Upper lobe of right lung (tissue), 1 donor: ENCODE measurements at regions not wholly inside any gene's neighbourhood (a gene's known extent, or its start where the extent isn't known, plus 50 kb on each side); places are given as distances from the start of the nearest gene placed in this dataset.
A peak's percentile ranks its signal among the peaks of the same experiment; 100 is the strongest.

Experiments
- ATAC-seq: fragments of 200-7000 bp; cut with Tn5 transposase; one replicate; pipeline ENCODE4 v1.9.1; 2020; ENCODE audit warnings: mild to moderate bottlenecking, moderate library complexity
- DNase-seq: peaks from one replicate; pipeline ENCODE4 v3.0.0-alpha.2; 2020
- H3K27ac ChIP-seq: fragments of 200-600 bp; one replicate; pipeline ENCODE4 v1.8.0; 2022
- H3K27me3 ChIP-seq: fragments of 200-600 bp; one replicate; pipeline ENCODE4 v1.8.0; 2022; ENCODE audit warnings: mild to moderate bottlenecking
- H3K36me3 ChIP-seq: fragments of 200-600 bp; one replicate; pipeline ENCODE4 v1.8.0; 2022
- H3K4me1 ChIP-seq: fragments of 200-600 bp; one replicate; pipeline ENCODE4 v1.8.0; 2022
- H3K4me3 ChIP-seq: fragments of 200-600 bp; one replicate; pipeline ENCODE4 v1.8.0; 2022; ENCODE audit warnings: mild to moderate bottlenecking
- H3K9me3 ChIP-seq: fragments of 200-600 bp; one replicate; pipeline ENCODE4 v1.8.0; 2022
- intact Hi-C: fragments of 100-400 bp; cut with DNase I; formaldehyde crosslinking; loops from one replicate; pipeline ENCODE4 v1.11.0; 2022
- TF ChIP-seq, protein P1 (sequence below): fragments of 200-600 bp; IDR thresholded peaks from one replicate; pipeline ENCODE4 v1.8.0; 2022; ENCODE audit warnings: antibody characterized with exemption
- donor health status: DM: no; HTN: yes; CAD: no; lungs with severe emphysema.

DNA sequence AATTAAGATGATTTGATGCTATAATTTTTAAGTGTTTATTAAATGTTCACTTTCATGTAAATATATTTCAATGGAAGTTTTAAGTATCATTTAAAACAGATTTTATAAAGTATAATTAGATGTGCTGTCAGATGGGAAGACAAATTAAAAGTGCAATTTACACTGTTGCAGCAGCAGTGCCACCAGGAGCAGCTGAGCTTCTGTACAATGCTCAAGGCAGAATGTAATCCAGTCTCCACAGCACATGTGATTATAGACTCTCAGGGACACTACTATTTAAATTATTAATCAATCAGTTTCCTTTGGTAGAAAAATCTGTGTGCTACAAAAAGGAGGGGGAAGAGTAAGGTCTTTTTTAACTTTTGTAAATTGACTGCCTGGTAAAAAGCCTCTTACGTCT, 285.7 kb upstream of the USP15 start:
- ATAC-seq: no peak
- no peaks in the 10 kb centered on the region for H3K36me3 ChIP-seq
- intact Hi-C loops: no loop called here

DNA sequence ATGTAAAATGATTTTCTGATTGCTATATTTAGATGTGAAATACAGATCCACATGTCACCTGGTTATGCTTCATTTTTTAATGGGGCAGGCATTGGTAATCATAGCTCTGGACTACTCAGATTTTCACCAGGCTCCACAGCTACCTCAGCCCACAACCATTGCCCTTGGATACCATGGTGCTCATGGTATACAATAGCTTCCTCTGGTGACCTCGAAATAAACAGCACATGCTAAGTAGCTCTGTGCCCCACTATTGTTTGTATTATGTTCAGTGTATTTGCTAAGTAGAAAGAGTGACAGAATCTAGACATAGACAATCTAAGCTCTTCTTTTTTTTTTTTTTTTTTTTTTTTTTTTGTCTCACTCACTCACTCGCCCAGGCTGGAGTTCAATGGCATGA, 274.4 kb upstream of the USP15 start:
- intact Hi-C loops: no loop called here
- Histone ChIP-seq H3K9me3 (no peaks in the 10 kb centered on the region), H3K27ac (no peak overlapping the region), H3K27me3 (no peaks in the 10 kb centered on the region), H3K4me3 (no peak overlapping the region), H3K36me3 (no peaks in the 10 kb centered on the region), H3K4me1 (no peaks in the 10 kb centered on the region)
- ATAC-seq: no peak
- no peak for DNase-seq
- TF ChIP-seq, protein P1, sequence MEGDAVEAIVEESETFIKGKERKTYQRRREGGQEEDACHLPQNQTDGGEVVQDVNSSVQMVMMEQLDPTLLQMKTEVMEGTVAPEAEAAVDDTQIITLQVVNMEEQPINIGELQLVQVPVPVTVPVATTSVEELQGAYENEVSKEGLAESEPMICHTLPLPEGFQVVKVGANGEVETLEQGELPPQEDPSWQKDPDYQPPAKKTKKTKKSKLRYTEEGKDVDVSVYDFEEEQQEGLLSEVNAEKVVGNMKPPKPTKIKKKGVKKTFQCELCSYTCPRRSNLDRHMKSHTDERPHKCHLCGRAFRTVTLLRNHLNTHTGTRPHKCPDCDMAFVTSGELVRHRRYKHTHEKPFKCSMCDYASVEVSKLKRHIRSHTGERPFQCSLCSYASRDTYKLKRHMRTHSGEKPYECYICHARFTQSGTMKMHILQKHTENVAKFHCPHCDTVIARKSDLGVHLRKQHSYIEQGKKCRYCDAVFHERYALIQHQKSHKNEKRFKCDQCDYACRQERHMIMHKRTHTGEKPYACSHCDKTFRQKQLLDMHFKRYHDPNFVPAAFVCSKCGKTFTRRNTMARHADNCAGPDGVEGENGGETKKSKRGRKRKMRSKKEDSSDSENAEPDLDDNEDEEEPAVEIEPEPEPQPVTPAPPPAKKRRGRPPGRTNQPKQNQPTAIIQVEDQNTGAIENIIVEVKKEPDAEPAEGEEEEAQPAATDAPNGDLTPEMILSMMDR: no peak

More for the DNA sequence above, 285.7 kb upstream of the USP15 start:
- Histone ChIP-seq H3K9me3 (no peaks in the 10 kb centered on the region), H3K27me3 (no peaks in the 10 kb centered on the region), H3K4me3 (no peak overlapping the region), H3K27ac (no peak overlapping the region), H3K4me1 (no peaks in the 10 kb centered on the region)
- TF ChIP-seq, protein P1: no peak
- DNase-seq: no peak

DNA sequence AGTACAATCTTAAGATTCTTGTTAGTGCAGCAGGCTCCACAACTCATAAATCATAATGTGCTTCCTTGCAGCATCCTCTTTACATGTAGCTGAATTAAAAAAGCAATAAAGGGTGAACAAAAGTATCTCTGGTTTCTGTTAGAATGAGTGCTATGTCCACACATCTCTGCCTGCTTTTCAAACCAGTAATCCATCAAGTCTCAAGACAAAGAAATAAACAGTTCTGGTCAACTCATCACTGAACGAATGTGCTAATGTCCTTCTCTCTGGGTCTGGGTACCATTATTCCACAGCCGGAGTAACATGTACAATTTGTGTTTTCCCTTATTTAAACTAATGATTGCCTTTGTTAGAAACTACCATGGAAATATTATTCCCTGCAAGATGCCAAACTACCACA, 273.0 kb upstream of the USP15 start:
- H3K27ac ChIP-seq: no peak overlapping the region
- DNase-seq (no peak), ATAC-seq (no peak)
- H3K4me3 ChIP-seq: no peak overlapping the region
- no peaks in the 10 kb centered on the region for H3K36me3 ChIP-seq
- intact Hi-C loops: no loop called here
- H3K4me1 ChIP-seq: no peaks in the 10 kb centered on the region
- no peaks in the 10 kb centered on the region for H3K27me3 ChIP-seq
- TF ChIP-seq, protein P1: no peak
- no peaks in the 10 kb centered on the region for H3K9me3 ChIP-seq

DNA sequence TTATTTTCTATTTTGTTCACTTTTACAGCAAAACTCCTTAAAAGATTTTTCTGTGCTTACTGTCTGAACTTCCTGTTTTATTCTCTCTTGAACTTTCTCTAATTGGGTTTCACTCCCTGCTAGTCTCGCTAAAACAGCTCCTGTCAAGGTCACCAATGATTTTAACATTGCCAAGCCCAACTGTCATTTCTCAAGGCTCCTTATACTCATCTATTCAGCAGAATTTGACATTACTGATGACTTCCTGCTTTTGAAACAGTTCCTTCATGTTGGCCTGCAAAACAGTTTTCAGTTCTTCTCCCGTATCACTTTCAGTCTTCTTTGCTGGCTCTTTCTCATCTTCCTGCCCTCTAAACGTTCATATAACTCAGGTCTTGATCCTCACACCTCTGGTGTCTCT, 268.5 kb upstream of the USP15 start:
- peak; percentile 32 for ATAC-seq
- TF ChIP-seq, protein P1: no peak
- intact Hi-C loops: no loop called here

DNA sequence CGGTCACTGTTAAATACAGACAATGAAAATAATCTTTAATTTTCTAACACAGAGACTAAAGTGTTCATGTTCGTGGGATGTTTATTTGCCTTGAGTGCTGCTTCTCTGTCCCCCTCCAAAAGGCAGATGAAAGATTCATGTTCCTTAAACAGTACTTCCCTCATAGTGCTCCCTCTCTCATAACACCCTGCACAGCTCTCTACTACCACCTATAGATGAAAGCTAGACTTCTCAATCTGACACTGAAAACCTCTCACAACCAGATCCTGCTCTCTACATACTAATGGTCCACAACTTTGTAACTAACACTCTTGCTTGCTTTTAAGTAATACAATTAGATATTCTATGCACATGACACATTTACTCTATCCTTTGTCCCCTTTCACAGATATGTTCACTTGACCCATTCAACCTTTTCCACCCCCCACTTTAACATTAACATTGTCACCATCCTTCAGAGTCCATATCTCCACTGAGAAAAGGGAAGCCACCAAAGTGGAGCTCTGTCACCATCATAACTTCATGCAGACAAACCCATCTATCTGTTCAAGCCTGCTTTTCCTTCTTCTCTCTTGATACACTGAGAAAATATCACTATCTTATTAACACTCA, 266.4 kb upstream of the USP15 start:
- intact Hi-C loops: no loop called here
- Histone ChIP-seq H3K27ac (no peak overlapping the region), H3K27me3 (no peaks in the 10 kb centered on the region), H3K4me3 (no peak overlapping the region), H3K9me3 (no peaks in the 10 kb centered on the region), H3K36me3 (no peaks in the 10 kb centered on the region), H3K4me1 (no peaks in the 10 kb centered on the region)
- TF ChIP-seq, protein P1: peak; percentile 49
- DNase-seq (no peak), ATAC-seq (peak; percentile 94)

More for the DNA sequence above, 268.5 kb upstream of the USP15 start:
- no peaks in the 10 kb centered on the region for H3K9me3 ChIP-seq
- no peaks in the 10 kb centered on the region for H3K27me3 ChIP-seq
- no peak overlapping the region for H3K4me3 ChIP-seq
- no peak for DNase-seq
- no peaks in the 10 kb centered on the region for H3K36me3 ChIP-seq
- no peaks in the 10 kb centered on the region for H3K4me1 ChIP-seq
- H3K27ac ChIP-seq: no peak overlapping the region

DNA sequence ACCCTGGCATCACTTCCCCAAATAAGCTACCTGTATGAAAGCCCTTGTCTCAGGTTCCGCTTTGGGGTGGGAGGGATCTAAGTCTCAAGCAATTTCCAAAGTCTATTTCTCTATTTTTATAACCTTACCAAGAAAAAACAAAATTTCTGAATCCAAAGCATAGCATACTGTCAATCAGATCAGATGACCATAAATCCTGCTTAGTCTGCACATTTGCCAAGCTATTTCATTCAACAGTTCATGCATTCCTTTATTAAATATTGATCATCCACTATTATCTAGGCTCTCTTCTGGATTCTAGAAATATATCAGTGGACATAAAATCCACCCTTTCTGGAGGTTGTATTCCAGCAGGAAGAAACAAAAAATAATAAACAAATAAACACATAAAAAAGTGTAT, 263.5 kb upstream of the USP15 start:
- no peaks in the 10 kb centered on the region for H3K4me1 ChIP-seq
- no peak overlapping the region for H3K27ac ChIP-seq
- H3K27me3 ChIP-seq: no peaks in the 10 kb centered on the region
- H3K4me3 ChIP-seq: no peak overlapping the region
- TF ChIP-seq, protein P1: no peak
- no peak for ATAC-seq
- H3K9me3 ChIP-seq: no peaks in the 10 kb centered on the region
- H3K36me3 ChIP-seq: no peaks in the 10 kb centered on the region
- DNase-seq: no peak
- intact Hi-C loops: no loop called here
